ENCODE measurements at regions not wholly inside any gene's neighbourhood (a gene's known extent, or its start where the extent isn't known, plus 50 kb on each side); places are given as distances from the start of the nearest gene placed in this dataset.

DNA sequence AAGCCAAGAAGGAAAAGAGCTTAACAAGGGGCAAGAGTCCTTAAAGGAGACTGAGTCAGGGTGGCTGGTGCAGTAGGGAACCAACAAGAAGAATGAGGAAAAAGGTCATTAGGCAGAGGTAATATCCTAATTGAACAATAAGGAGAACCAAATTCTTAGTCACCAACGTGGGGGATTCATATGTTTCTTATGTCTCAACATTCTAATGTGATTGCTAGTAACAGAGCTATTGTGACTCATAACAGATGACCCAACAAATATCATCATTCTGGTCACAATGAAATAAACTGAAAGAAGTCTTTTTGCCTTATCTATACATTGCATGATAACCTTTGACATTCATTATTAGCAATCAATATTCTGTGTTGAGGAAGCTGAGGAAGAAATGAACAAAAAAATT, 101.6 kb downstream of the RAP2A start:
- TF ChIP-seq, protein P1, sequence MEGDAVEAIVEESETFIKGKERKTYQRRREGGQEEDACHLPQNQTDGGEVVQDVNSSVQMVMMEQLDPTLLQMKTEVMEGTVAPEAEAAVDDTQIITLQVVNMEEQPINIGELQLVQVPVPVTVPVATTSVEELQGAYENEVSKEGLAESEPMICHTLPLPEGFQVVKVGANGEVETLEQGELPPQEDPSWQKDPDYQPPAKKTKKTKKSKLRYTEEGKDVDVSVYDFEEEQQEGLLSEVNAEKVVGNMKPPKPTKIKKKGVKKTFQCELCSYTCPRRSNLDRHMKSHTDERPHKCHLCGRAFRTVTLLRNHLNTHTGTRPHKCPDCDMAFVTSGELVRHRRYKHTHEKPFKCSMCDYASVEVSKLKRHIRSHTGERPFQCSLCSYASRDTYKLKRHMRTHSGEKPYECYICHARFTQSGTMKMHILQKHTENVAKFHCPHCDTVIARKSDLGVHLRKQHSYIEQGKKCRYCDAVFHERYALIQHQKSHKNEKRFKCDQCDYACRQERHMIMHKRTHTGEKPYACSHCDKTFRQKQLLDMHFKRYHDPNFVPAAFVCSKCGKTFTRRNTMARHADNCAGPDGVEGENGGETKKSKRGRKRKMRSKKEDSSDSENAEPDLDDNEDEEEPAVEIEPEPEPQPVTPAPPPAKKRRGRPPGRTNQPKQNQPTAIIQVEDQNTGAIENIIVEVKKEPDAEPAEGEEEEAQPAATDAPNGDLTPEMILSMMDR (IDR thresholded peaks at IDR 0.05; ENCODE audit: low read depth, low read length), result no peak

DNA sequence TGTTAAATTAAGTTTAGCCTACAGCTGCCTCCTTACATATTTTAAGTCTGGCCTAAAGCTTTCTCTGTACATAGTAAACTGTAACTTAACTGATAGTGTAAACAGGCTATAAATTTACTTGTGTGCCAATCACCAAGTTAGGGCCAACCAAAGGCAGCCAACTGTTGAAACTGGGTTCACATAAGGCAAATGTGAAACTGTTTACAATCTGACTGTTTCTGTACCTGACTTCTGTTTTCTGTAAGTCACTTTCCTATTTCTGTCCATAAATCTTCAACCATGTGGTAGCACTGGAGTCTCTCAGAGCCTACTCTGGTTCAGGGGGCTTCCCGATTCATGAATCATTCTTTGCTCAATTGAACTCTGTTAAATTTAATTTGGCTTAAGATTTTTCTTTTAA, 103.1 kb downstream of the RAP2A start:
- TF ChIP-seq, protein P1 (IDR thresholded peaks at IDR 0.05; ENCODE audit: low read depth, low read length), result no peak

More for the DNA sequence above, 101.6 kb downstream of the RAP2A start:
- DNase-seq (ENCODE audit: low read depth in 2 of 2), result peak; percentile 20 to 69
- H3K4me3 ChIP-seq (replicated peaks in 1 of 2; ENCODE audit: low read depth in 2 of 2, low read length in 2 of 2), result no peak overlapping the region

DNA sequence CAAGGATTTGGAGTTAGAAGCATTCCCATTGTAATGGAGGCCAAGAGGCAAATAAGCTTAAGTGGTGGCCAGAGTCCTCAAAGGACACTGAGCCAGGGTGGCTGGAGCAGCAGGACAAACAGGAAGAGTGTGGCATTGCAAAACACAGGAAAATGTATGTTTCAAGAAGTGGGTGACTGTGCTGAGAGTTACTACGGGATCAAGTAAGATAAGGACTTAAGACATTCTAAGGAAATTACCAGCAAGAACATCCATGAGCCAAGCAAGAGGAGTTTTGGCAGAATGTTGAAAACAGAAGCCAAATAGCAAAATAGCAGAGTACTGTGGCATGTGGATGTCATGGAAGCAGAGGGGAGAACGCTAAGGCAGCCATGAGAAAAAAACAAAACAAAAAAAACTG, 104.2 kb downstream of the RAP2A start:
- TF ChIP-seq, protein P1 (IDR thresholded peaks at IDR 0.05; ENCODE audit: low read depth, low read length), result no peak
- H3K4me3 ChIP-seq (replicated peaks in 1 of 2; ENCODE audit: low read depth in 2 of 2, low read length in 2 of 2), result no peak overlapping the region
- peak in 1 of 2 donors; percentile 71 for DNase-seq (ENCODE audit: low read depth in 2 of 2)

More for the DNA sequence above, 103.1 kb downstream of the RAP2A start:
- DNase-seq (ENCODE audit: low read depth in 2 of 2), result no peak
- no peak overlapping the region for H3K4me3 ChIP-seq (replicated peaks in 1 of 2; ENCODE audit: low read depth in 2 of 2, low read length in 2 of 2)

DNA sequence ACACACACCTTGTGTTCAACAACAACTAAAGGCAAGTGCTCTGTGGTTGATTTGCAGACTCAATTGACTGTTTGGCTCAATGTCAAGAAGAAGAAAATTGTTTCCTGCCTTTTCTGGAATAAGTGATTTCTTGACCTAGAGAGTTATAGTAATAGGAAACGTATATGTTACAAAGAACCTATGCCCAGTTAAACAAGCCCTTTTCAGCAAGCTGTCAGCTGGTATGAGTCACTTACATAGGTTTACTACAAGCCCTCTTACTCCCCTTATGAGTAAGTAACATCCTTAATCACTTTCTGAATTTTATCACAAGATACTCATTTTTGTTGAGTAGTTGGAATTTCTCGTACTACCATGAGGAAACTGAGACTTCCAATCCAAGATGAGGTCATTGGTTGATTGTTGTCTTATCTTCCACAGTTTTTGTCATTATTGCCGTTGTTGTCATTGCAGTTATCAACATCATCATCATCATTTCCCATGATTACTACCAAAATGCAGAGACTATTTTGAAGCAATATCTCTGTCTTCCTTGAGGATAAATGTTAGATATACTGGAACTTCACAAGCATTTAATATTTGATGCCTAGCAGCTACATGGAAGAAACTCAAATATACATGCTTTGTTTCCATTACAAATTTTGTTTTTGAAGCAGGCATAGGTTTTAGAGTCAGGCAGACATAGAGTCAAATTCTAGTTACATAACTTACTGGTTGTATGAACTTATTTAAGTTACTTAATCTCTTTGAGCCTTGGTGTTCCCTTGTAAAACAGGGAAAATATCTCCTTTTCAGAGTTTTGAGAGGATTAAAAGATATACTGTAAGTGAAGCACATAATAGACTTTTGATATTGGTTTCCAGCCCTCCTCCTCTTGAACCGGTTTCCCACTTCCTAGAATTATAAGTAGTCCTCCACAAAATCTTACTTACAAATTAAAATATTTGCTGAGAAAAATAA, 106.0 kb downstream of the RAP2A start:
- TF ChIP-seq, protein P1 (IDR thresholded peaks at IDR 0.05; ENCODE audit: low read depth, low read length), result no peak
- H3K4me3 ChIP-seq (replicated peaks in 1 of 2; ENCODE audit: low read depth in 2 of 2, low read length in 2 of 2), result no peak overlapping the region
- DNase-seq (ENCODE audit: low read depth in 2 of 2), result peak; percentile 41 to 44

DNA sequence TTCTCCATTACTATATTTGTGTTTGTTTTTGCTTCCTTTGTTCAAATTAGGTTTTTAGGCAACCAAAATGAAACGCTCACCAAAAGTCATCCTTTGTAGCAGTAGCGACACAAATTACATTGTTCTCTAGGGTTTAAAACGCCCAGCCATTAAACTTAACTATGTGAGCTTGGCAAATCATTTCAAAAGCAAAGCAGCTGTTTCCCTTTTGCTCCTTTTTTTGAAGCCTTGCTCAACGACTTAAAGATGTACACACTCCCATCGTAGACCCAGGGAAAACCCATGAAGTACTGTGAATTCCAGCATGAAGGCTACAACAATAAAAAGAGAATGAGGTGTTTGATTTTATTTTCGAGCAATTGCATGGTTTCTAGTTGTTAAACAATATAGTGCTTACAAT, 106.7 kb downstream of the RAP2A start:
- H3K4me3 ChIP-seq (replicated peaks in 1 of 2; ENCODE audit: low read depth in 2 of 2, low read length in 2 of 2), result no peak overlapping the region
- TF ChIP-seq, protein P1 (IDR thresholded peaks at IDR 0.05; ENCODE audit: low read depth, low read length), result no peak
- peak; percentile 20 to 62 for DNase-seq (ENCODE audit: low read depth in 2 of 2)

DNA sequence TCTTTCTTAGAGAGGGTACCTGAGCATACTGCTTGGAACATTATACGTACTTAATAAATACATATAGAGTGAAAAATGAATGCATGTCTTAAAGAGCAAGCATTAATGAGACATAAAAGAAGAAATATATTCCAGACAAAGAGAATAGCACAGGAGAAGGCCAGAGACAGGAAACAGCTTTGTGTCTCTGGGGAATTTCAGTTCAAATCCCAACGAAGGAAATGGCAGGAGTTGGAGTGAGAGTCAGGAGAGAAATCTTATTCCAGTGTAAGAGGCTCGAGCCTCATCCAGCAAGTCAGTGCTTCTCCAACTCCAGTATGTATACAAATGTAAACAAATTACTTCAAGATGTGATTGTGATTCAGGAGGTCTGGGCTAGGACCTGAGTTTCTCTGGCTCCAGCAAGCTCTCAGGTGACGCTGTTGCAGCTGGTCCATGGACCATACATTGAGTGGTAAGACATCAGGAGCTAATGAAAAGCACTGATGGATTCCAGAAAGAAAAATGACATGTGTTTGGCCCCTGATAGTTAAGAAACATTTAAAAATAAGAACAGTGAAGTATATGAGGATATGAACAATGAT, 108.2 kb downstream of the RAP2A start:
- H3K4me3 ChIP-seq (replicated peaks in 1 of 2; ENCODE audit: low read depth in 2 of 2, low read length in 2 of 2), result no peak overlapping the region
- TF ChIP-seq, protein P1 (IDR thresholded peaks at IDR 0.05; ENCODE audit: low read depth, low read length), result no peak
- peak in 1 of 2 donors; percentile 27 for DNase-seq (ENCODE audit: low read depth in 2 of 2)
